NCI-H1436 treated with DMSO at 0.1 percent for 48 hours (cell line): ENCODE measurements at regions not wholly inside any gene's neighbourhood (a gene's known extent, or its start where the extent isn't known, plus 50 kb on each side); places are given as distances from the start of the nearest gene placed in this dataset.

Source experiments
- DNase-seq: peaks from one replicate; lab custom pipeline; 2025; lab: John Stamatoyannopoulos, UW

GRCh38 chr13:50319635-50320255 lies 304.5 kb downstream of the KCNRG start:
- DNase-seq: no peak

DNA sequence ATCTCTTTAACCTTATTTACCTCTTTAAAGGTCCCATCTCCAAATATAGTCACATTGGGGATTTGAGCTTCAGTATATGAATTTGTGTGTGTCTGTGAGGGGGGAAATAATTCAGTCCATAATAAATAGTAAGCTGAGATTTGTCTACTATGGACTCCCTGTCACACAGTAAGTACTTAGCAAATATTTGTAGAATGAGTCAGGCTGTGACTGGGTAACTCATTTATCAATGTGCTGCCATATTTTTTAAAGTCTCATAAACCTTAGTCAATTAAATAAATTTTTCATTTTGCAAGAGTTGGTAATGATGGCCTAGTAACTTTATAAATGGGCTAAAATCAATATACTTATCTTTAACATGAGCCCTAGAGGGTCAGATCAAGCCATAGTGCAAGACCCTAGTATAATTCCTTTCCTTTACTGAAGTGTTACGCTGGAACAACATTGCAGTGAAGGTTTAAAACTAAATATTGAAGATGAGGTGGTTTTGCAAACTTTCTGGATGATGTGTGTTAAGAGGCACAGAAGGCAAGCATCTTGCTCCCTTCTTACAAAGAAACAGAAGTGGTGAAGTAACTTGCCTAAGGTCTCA lies 305.1 kb downstream of the KCNRG start:
- DNase-seq: no peak

DNA sequence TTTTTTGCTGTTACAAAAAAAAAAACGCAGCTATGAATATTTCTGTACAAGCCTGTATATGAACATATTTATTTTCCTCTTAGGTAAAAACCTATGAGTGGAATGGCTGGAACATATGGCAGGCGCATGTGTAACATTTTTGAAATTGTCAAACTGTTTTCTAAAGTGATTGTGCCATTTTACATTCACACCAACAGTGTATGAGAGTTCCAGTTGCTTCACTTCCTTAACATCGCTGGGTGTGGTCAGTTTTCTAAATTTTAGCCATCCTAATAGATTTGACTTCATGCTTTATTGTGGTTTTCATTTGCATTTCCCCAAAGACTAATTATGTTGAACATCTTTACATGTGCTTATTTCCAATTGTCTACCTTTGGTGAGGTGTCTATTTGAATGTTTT lies 306.8 kb downstream of the KCNRG start:
- no peak for DNase-seq

DNA sequence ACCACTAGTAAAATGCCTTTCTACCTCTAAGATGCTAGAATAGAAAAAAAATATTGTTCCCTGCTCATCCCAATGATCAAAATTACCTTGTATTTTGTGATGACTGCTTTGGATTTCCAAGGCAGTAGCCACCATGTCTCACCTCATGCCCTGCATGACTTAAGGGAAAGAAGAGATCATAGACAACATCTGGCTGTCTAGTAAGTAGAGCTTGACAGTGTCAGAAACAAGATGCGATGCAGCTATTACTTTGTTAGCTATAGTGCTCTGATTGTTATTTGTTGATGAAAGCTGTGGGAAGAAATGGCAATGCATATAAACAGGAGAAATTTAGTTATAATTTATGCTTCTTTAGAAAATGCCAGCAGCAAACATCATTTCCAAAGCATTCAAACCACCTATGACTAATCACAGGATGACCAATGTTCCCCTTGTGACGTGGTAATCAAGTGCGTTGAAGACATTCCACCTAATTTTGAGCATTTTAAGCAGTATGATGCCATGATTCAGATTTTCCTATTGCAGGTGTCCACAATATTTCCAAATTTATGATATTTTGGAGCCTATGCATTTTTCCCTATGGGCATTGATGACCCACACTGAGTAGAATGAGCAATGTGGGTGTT lies 308.3 kb downstream of the KCNRG start:
- no peak for DNase-seq

GRCh38 chr13:50326271-50326670 lies 311.0 kb downstream of the KCNRG start:
- no peak for DNase-seq

DNA sequence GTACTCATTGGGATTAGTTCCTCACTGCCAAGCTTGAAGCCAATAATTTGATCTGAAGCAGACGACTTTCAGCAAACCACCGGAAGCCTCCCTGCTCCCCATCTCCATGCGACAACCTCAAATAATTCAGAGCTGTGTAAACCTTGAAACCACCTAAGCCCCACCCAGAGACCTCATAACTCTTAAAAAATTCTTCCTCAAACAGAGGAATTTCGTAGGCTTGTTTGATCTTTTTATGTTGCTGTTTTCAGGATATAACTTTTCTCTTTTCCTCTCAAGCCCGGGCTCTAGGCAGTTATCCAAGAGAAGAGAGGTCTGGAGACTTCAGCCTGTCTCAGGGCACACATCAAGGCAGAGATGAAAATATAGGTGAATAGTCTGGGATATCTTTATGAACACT lies 311.6 kb downstream of the KCNRG start:
- DNase-seq: no peak

DNA sequence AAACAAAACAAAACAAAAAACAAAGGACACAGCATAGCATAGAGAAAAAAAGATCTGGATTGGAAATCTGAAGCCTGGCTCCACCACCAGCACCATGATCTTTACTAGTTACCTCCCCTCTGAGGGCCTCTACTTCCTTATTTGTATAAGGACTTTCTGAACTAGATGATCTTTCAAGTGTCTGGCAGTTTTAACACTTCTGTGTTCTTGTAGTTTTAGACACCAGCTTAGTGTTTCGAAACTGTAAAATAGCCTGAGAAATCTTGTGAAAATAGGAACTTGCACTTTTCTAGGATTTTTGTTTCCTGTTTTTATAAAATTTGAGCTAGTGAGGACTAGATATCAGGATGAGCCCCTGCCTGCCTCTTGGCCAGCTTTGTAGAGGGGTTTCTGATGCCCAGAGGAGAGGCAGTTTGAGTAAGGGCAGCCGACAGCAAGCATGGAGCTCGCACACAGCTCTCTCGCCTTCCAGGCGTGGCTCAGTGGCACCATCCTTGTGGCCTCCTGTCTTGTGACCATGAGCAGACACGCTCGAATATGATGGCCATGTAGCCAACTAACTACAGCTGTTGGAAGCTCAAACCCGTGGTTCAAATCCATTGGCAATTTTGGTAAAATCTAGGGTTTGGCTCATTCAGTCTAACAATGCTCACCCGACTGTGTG lies 319.0 kb downstream of the KCNRG start:
- DNase-seq: no peak

GRCh38 chr13:50334944-50335343 lies 319.7 kb downstream of the KCNRG start:
- no peak for DNase-seq

- no peak for DNase-seq
Observed at GRCh38 chr13:50339271-50339670, 324.0 kb downstream of the KCNRG start.

DNA sequence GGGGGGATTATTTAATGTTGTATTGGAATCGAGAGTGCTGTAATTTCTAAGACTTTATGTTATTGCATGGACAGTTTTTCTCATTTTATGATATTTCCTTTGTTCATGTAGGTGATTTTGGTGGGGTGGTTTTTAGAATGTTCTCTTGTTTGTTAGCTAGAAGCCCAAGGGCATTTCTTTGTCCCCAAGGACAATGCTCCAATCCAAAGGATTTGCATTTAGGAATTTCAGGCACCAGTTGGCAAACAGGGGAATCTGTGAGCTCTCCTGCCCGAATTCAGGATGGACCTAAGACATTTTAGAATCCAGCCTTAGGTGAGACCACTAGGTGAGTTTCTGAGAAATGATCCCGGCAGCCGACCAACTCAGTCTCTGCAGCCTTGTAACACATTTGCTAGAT lies 324.9 kb downstream of the KCNRG start:
- DNase-seq: no peak

GRCh38 chr13:50340551-50341287 lies 325.5 kb downstream of the KCNRG start:
- DNase-seq: no peak

- no peak for DNase-seq
Observed at GRCh38 chr13:50341526-50341925, 326.3 kb downstream of the KCNRG start.

GRCh38 chr13:50344717-50345116 lies 329.5 kb downstream of the KCNRG start:
- no peak for DNase-seq

DNA sequence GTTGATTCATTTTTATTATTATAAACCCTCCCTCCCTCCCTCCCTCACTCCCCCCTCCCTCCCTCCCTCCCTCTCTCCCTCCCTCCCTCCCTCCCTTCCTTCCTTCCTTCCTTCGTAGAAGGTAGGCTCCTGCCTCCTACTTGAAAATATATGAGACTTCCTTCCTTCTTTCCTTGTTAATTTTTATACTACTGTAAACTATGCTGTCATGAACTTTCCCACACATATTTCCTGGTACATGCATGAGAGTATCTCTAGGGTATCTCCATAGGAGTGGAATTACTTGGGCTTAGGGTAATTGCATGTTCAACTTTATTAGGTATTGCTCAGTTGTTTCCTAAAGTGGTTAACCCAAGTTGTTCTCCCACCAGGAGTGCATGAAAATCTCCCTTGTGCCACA lies 330.6 kb downstream of the KCNRG start:
- no peak for DNase-seq

GRCh38 chr13:50348371-50348770 lies 333.1 kb downstream of the KCNRG start:
- no peak for DNase-seq

DNA sequence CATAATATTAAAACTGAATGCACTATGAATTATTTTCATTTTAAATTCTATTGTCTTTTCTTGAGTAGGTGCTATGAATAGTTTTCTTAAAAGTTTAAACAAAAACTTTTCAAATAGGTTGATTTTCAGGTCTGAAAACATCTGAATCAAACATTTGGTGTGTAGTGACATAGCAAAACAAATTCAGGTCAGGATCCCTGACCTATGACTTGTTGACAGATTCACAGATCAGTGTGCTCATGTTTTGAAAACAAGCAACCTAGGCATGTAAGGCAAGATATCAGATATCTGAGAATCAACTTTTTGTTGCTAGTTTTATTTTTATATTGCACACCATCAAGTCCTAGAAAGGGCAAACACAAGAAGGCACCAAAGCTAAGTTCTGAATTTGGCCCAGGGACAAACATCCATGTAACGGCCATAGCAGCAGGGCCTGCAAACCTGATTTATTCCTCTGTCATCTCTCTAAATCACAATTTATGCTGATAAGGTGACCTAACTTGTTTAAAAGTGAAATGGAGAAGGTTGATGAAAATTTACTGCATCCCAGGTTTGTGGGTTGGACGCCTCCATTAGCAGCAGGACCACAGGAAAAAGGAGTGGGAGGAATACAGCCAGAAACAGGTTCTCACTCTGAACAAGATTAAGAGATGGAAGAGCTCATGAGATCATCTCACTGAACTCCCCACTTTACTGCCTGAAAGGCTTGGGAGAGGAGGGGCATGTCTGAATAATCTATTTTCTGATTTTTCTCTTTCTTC lies 337.7 kb downstream of the KCNRG start:
- DNase-seq: no peak

DNA sequence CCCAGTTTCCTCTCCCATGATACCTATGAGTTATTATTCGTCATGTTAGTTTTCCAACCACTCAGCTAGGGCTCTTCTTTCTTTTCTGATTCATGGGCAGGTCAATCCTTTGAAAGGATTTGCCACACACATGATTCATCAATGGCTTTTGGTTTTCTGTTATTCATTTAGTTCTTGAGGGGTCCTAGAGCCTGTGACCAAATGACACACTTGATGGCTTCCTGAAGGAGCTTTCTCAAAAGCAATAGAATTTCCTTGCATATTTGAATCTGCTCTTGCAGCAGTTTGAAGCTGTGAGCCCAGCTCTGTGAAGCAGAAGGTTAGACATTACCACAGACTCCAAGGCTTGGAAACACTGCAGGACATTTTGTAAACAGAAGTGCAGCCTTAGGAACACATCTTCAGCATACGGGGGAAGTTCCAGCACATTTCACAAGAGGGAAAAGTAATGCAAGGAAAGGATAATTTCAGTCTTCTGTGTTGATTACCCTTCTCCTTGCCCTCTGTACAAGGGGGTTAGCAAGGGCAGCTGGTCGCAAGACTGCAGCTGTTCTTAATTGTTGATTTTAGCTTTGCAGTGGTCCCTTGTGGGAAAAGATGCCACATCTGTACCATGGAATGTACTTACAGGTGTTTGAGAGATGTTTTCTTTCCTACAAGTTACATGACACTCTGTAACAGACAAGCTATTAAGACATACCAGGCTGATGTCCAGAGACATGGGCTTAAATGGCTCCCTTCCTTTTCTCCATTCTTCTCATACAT lies 338.6 kb downstream of the KCNRG start:
- no peak for DNase-seq

GRCh38 chr13:50355797-50356196 lies 340.6 kb downstream of the KCNRG start:
- no peak for DNase-seq

GRCh38 chr13:50357136-50357535 lies 341.9 kb downstream of the KCNRG start:
- DNase-seq: no peak

DNA sequence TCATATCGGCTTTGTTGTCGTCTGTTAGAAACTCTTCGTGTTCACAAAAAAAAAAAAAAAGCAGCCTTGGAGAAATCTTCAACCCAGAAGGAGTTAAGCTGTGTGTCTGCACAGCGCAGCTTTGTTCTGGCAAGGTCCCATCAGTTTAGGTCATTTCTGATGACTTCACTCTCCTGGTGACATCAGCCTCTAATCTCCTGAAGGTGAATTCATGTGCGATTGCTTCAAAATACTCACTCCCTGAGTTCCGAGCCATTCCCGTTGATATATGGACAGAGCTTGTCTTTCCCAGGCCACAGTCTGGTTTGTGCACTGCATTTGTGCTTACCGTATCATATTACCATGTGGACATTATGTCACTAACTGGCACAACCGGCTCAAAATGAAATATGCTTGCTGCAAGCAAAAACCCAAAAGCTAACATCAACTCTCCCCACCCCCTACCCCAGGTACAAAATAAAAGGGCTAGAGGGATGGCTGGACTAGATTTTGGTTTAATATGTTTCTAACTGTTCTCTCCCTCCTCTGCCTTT lies 342.4 kb downstream of the KCNRG start:
- no peak for DNase-seq
